ENCODE measurements at regions not wholly inside any gene's neighbourhood (a gene's known extent, or its start where the extent isn't known, plus 50 kb on each side); places are given as distances from the start of the nearest gene placed in this dataset.

- Histone ChIP-seq H3K36me3 (no peaks in the 10 kb centered on the region), H3K4me1 (no peaks in the 10 kb centered on the region), H3K27ac (no peak overlapping the region), H3K27me3 (no peaks in the 10 kb centered on the region), H3K9me3 (no peaks in the 10 kb centered on the region), H3K4me3 (no peak overlapping the region)
- DNase-seq (no peak), ATAC-seq (no peak)
- in situ Hi-C loops (cut with MboI; ENCODE audit: low sequenced_read_pairs in 4 of 4), result no loop called here
- TF ChIP-seq POLR2A (IDR thresholded peaks at IDR 0.05) (no peak), CTCF (IDR thresholded peaks at IDR 0.05 in 4 of 5, conservative IDR thresholded peaks at IDR 0.05 in 1 of 5) (no peak)
- intact Hi-C loops (cut with DNase I; ENCODE audit: low total_unique reads), result no loop called here
These were observed 255.3 kb upstream of the SMARCA2 start for GRCh38 chr9:1759771-1760300.

DNA sequence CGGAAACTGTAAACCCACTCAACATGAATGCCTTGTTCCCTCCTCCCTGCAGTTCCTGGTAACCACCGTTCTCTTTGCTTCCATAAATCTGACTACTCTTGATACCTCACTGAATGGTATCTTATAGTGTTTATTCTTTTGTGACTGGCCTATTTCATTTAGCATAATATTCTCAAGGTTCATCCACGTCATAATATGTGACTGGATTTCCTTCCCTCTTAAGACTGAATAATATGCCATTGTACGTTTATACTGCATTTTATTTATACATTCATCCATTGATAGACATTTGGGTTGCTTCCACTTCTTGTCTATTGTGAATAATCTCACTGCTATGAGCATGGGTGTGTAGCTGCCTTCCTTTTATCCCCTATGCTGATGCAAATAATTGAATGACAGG, 253.3 kb upstream of the SMARCA2 start:
- H3K36me3 ChIP-seq, result no peaks in the 10 kb centered on the region
- TF ChIP-seq CTCF (IDR thresholded peaks at IDR 0.05 in 4 of 5, conservative IDR thresholded peaks at IDR 0.05 in 1 of 5), result no peak
- TF ChIP-seq POLR2A (IDR thresholded peaks at IDR 0.05), result no peak
- H3K27ac ChIP-seq, result no peak overlapping the region
- no peaks in the 10 kb centered on the region for H3K9me3 ChIP-seq
- H3K4me1 ChIP-seq, result no peaks in the 10 kb centered on the region
- intact Hi-C loops (cut with DNase I; ENCODE audit: low total_unique reads) (no loop called here), in situ Hi-C loops (cut with MboI; ENCODE audit: low sequenced_read_pairs in 4 of 4) (no loop called here)
- no peak overlapping the region for H3K4me3 ChIP-seq
- H3K27me3 ChIP-seq, result no peaks in the 10 kb centered on the region
- ATAC-seq (no peak), DNase-seq (no peak)

GRCh38 chr9:1766042-1766441, 249.1 kb upstream of the SMARCA2 start:
- intact Hi-C loops (cut with DNase I; ENCODE audit: low total_unique reads), result no loop called here
- Histone ChIP-seq H3K4me3 (no peak overlapping the region), H3K36me3 (no peaks in the 10 kb centered on the region), H3K27ac (no peak overlapping the region), H3K9me3 (no peaks in the 10 kb centered on the region), H3K27me3 (no peaks in the 10 kb centered on the region), H3K4me1 (no peaks in the 10 kb centered on the region)
- TF ChIP-seq POLR2A (IDR thresholded peaks at IDR 0.05), result no peak
- in situ Hi-C loops (cut with MboI; ENCODE audit: low sequenced_read_pairs in 4 of 4), result no loop called here
- DNase-seq (no peak), ATAC-seq (no peak)

- Histone ChIP-seq H3K27ac (no peak overlapping the region), H3K36me3 (no peaks in the 10 kb centered on the region), H3K4me3 (no peak overlapping the region), H3K9me3 (no peaks in the 10 kb centered on the region), H3K27me3 (no peaks in the 10 kb centered on the region), H3K4me1 (no peaks in the 10 kb centered on the region)
- no peak for DNase-seq
- ATAC-seq, result no peak
- in situ Hi-C loops (cut with MboI; ENCODE audit: low sequenced_read_pairs in 4 of 4), result no loop called here
- TF ChIP-seq CTCF (IDR thresholded peaks at IDR 0.05 in 4 of 5, conservative IDR thresholded peaks at IDR 0.05 in 1 of 5) (no peak), POLR2A (IDR thresholded peaks at IDR 0.05) (no peak)
- intact Hi-C loops (cut with DNase I; ENCODE audit: low total_unique reads), result no loop called here
These were observed 246.6 kb upstream of the SMARCA2 start for GRCh38 chr9:1768561-1768960.

GRCh38 chr9:1771094-1771789, 243.9 kb upstream of the SMARCA2 start:
- intact Hi-C loops (cut with DNase I; ENCODE audit: low total_unique reads), result no loop called here

More at GRCh38 chr9:1771094-1771789, 243.9 kb upstream of the SMARCA2 start:
- no peak for DNase-seq
- Histone ChIP-seq H3K9me3 (no peaks in the 10 kb centered on the region), H3K4me3 (no peak overlapping the region), H3K4me1 (no peaks in the 10 kb centered on the region), H3K36me3 (no peaks in the 10 kb centered on the region), H3K27me3 (no peaks in the 10 kb centered on the region), H3K27ac (no peak overlapping the region)
- TF ChIP-seq POLR2A (IDR thresholded peaks at IDR 0.05) (no peak), CTCF (IDR thresholded peaks at IDR 0.05 in 4 of 5, conservative IDR thresholded peaks at IDR 0.05 in 1 of 5) (no peak)
- ATAC-seq, result no peak
- in situ Hi-C loops (cut with MboI; ENCODE audit: low sequenced_read_pairs in 4 of 4), result no loop called here
